ENCODE measurements at regions not wholly inside any gene's neighbourhood (a gene's known extent, or its start where the extent isn't known, plus 50 kb on each side); places are given as distances from the start of the nearest gene placed in this dataset.

DNA sequence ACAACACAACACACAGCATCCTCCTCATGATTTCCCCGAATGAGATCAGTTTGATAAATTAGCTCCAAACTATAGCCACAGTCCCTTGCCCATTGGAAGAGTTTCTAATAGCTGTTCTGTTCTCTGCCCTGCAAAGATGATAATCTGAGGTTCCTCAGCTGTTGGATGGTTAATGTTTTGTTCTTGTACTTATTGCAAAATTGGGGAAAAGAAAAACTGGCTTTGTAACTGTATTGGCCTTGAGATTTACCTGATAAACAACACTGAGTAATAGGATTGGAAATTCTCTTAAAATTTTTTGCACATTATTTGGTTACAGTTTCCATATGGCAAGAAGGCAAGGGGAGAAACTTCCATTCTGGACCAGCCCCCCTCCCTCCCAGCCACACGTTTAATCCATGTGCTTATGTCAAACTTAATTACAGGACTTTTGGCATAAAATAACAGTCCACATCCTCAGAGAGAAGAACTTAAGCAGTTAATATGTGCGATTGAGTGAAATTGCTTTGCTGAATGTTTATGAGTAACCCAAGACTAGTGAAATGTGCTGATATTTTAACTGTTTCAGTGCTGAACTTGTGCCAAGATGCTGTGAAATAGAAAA, 119.1 kb upstream of the ZFHX3 start:
- Histone ChIP-seq H2AFZ (ENCODE audit: low read length) (no peak overlapping the region), H3K27me3 (ENCODE audit: insufficient read depth, low read length) (no peaks in the 10 kb centered on the region), H3K36me3 (ENCODE audit: insufficient read depth, low read length) (no peaks in the 10 kb centered on the region), H3K4me1 (ENCODE audit: insufficient read depth, low read length, severe bottlenecking) (no peaks in the 10 kb centered on the region), H3F3A (ENCODE audit: insufficient read depth, low read length) (no peaks in the 10 kb centered on the region), H4K20me1 (ENCODE audit: insufficient read depth, low read length) (no peaks in the 10 kb centered on the region), H3K79me2 (ENCODE audit: insufficient read depth, low read length) (no peaks in the 10 kb centered on the region), H3K4me2 (ENCODE audit: low read length) (no peak overlapping the region), H3K9me2 (ENCODE audit: low read depth, low read length) (no peaks in the 10 kb centered on the region), H3K9ac (ENCODE audit: low read length) (no peak overlapping the region), H3K27ac (ENCODE audit: low read depth, low read length, poor library complexity, severe bottlenecking) (no peak overlapping the region), H3K4me3 (ENCODE audit: low read depth, low read length, poor library complexity, severe bottlenecking) (no peak overlapping the region), H3K9me3 (ENCODE audit: low read length) (no peaks in the 10 kb centered on the region)
- TF ChIP-seq, protein P1, sequence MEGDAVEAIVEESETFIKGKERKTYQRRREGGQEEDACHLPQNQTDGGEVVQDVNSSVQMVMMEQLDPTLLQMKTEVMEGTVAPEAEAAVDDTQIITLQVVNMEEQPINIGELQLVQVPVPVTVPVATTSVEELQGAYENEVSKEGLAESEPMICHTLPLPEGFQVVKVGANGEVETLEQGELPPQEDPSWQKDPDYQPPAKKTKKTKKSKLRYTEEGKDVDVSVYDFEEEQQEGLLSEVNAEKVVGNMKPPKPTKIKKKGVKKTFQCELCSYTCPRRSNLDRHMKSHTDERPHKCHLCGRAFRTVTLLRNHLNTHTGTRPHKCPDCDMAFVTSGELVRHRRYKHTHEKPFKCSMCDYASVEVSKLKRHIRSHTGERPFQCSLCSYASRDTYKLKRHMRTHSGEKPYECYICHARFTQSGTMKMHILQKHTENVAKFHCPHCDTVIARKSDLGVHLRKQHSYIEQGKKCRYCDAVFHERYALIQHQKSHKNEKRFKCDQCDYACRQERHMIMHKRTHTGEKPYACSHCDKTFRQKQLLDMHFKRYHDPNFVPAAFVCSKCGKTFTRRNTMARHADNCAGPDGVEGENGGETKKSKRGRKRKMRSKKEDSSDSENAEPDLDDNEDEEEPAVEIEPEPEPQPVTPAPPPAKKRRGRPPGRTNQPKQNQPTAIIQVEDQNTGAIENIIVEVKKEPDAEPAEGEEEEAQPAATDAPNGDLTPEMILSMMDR (IDR thresholded peaks at IDR 0.05; ENCODE audit: low read length), result no peak
- TF ChIP-seq EZH2 (IDR thresholded peaks at IDR 0.05; ENCODE audit: borderline replicate concordance, low read length), result no peak

DNA sequence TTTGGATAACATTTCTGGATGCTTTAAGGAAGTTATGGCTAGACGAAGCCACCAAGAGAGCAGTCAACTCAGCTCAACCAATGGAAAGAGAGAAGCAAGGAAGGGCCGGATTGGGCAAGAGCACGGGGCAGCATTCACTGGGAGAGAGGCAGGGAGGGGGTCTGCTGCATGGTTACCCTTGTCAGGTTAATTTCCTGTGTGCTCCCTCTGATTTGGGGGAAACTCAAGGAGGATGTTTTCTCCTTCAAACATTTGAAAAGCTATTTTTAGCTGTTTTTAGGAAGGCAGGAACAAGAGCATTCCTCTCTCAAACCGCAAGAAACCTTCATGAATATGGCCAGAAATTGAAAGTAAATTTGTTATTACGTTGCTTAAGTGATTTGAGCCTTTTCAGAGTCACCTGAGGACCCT, 118.5 kb upstream of the ZFHX3 start:
- no peaks in the 10 kb centered on the region for H3K9me2 ChIP-seq (ENCODE audit: low read depth, low read length)
- no peaks in the 10 kb centered on the region for H3K27me3 ChIP-seq (ENCODE audit: insufficient read depth, low read length)
- H2AFZ ChIP-seq (ENCODE audit: low read length), result no peak overlapping the region
- H3K4me2 ChIP-seq (ENCODE audit: low read length), result no peak overlapping the region
- H3K4me3 ChIP-seq (ENCODE audit: low read depth, low read length, poor library complexity, severe bottlenecking), result no peak overlapping the region
- H4K20me1 ChIP-seq (ENCODE audit: insufficient read depth, low read length), result no peaks in the 10 kb centered on the region
- no peaks in the 10 kb centered on the region for H3F3A ChIP-seq (ENCODE audit: insufficient read depth, low read length)
- no peaks in the 10 kb centered on the region for H3K4me1 ChIP-seq (ENCODE audit: insufficient read depth, low read length, severe bottlenecking)
- H3K27ac ChIP-seq (ENCODE audit: low read depth, low read length, poor library complexity, severe bottlenecking), result no peak overlapping the region
- H3K79me2 ChIP-seq (ENCODE audit: insufficient read depth, low read length), result no peaks in the 10 kb centered on the region
- H3K9me3 ChIP-seq (ENCODE audit: low read length), result no peaks in the 10 kb centered on the region
- H3K36me3 ChIP-seq (ENCODE audit: insufficient read depth, low read length), result no peaks in the 10 kb centered on the region
- TF ChIP-seq, protein P1 (IDR thresholded peaks at IDR 0.05; ENCODE audit: low read length), result no peak
- no peak for TF ChIP-seq EZH2 (IDR thresholded peaks at IDR 0.05; ENCODE audit: borderline replicate concordance, low read length)
- no peak overlapping the region for H3K9ac ChIP-seq (ENCODE audit: low read length)

DNA sequence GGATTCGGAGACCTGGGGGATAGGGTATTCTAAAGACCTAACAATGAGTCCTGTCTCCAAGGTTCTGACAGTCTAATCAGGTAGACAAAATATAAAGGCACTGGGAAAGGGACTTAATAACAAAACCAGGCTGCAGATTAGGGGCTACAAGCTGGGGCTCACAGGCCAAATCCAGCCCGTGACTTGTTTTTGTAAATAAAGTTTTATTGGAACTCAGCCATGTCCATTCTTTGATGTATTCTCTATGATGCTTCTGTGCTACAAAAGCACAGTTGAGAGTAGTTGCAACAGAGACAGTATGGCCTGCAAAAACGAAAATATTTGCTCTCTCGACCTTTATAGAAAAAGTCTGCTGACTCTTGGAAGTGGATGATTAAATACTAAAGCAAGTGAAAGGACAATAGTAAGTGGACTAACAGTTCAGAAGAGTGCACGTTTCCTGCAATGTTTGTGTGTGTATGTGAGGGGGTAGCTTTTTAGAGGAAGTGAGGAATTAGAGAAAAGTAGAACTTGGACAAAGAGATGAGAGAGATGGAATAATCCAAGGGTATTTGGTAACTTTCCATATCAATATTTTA, 115.4 kb upstream of the ZFHX3 start:
- H3K79me2 ChIP-seq (ENCODE audit: insufficient read depth, low read length), result no peaks in the 10 kb centered on the region
- H3K4me1 ChIP-seq (ENCODE audit: insufficient read depth, low read length, severe bottlenecking), result no peaks in the 10 kb centered on the region
- H3F3A ChIP-seq (ENCODE audit: insufficient read depth, low read length), result no peaks in the 10 kb centered on the region
- H3K4me2 ChIP-seq (ENCODE audit: low read length), result no peak overlapping the region
- H4K20me1 ChIP-seq (ENCODE audit: insufficient read depth, low read length), result no peaks in the 10 kb centered on the region
- no peaks in the 10 kb centered on the region for H3K36me3 ChIP-seq (ENCODE audit: insufficient read depth, low read length)
- no peaks in the 10 kb centered on the region for H3K27me3 ChIP-seq (ENCODE audit: insufficient read depth, low read length)
- no peak overlapping the region for H3K9ac ChIP-seq (ENCODE audit: low read length)
- no peak overlapping the region for H2AFZ ChIP-seq (ENCODE audit: low read length)
- no peaks in the 10 kb centered on the region for H3K9me2 ChIP-seq (ENCODE audit: low read depth, low read length)
- H3K4me3 ChIP-seq (ENCODE audit: low read depth, low read length, poor library complexity, severe bottlenecking), result no peak overlapping the region
- TF ChIP-seq, protein P1 (IDR thresholded peaks at IDR 0.05; ENCODE audit: low read length), result no peak
- no peak for TF ChIP-seq EZH2 (IDR thresholded peaks at IDR 0.05; ENCODE audit: borderline replicate concordance, low read length)
- H3K9me3 ChIP-seq (ENCODE audit: low read length), result no peaks in the 10 kb centered on the region
- H3K27ac ChIP-seq (ENCODE audit: low read depth, low read length, poor library complexity, severe bottlenecking), result no peak overlapping the region
